ENCODE measurements at regions not wholly inside any gene's neighbourhood (a gene's known extent, or its start where the extent isn't known, plus 50 kb on each side); places are given as distances from the start of the nearest gene placed in this dataset.

DNA sequence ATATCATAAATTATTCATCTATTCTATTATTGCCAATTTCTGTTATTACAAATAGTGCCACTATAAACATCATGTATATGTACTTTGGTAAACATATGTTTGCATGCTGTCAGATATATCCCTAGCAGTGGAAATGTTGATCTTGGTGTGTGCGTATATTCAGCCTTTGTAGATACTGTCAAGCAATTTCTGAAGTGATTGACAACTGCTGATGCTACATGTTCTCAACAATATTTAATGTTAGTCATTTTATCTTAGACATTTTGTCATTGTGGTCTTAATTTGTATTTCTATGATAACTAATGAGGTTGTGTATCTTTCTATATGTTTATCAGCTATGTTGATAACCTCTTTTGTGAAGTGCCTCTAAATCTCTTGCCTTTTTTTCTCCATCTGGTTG is 186.5 kb upstream of the NRG3 start:
- TF ChIP-seq NFIC (IDR thresholded peaks at IDR 0.05) = no peak
- TF ChIP-seq EP300 (IDR thresholded peaks at IDR 0.05; ENCODE audit: borderline replicate concordance) = no peak
- no peak for TF ChIP-seq FOXM1 (IDR thresholded peaks at IDR 0.05; ENCODE audit: borderline replicate concordance, low read depth)
- no peak for TF ChIP-seq TEAD4 (IDR thresholded peaks at IDR 0.05)
- no peak for TF ChIP-seq ZBTB7A (IDR thresholded peaks at IDR 0.05; ENCODE audit: low read depth)
- TF ChIP-seq EGR1 (IDR thresholded peaks at IDR 0.05) = no peak
- TF ChIP-seq TCF12 (IDR thresholded peaks at IDR 0.05; ENCODE audit: low read depth) = no peak
- no peak for TF ChIP-seq RAD21 (IDR thresholded peaks at IDR 0.05; ENCODE audit: low read depth)
- TF ChIP-seq, protein P1, sequence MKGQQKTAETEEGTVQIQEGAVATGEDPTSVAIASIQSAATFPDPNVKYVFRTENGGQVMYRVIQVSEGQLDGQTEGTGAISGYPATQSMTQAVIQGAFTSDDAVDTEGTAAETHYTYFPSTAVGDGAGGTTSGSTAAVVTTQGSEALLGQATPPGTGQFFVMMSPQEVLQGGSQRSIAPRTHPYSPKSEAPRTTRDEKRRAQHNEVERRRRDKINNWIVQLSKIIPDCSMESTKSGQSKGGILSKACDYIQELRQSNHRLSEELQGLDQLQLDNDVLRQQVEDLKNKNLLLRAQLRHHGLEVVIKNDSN (IDR thresholded peaks at IDR 0.05) = no peak
- TF ChIP-seq TAF1 (IDR thresholded peaks at IDR 0.05; ENCODE audit: low read depth) = no peak
- TF ChIP-seq CREB1 (IDR thresholded peaks at IDR 0.05; ENCODE audit: low read depth) = no peak
- no peak for TF ChIP-seq YY1 (IDR thresholded peaks at IDR 0.05; ENCODE audit: low read depth)
- TF ChIP-seq, protein P2, sequence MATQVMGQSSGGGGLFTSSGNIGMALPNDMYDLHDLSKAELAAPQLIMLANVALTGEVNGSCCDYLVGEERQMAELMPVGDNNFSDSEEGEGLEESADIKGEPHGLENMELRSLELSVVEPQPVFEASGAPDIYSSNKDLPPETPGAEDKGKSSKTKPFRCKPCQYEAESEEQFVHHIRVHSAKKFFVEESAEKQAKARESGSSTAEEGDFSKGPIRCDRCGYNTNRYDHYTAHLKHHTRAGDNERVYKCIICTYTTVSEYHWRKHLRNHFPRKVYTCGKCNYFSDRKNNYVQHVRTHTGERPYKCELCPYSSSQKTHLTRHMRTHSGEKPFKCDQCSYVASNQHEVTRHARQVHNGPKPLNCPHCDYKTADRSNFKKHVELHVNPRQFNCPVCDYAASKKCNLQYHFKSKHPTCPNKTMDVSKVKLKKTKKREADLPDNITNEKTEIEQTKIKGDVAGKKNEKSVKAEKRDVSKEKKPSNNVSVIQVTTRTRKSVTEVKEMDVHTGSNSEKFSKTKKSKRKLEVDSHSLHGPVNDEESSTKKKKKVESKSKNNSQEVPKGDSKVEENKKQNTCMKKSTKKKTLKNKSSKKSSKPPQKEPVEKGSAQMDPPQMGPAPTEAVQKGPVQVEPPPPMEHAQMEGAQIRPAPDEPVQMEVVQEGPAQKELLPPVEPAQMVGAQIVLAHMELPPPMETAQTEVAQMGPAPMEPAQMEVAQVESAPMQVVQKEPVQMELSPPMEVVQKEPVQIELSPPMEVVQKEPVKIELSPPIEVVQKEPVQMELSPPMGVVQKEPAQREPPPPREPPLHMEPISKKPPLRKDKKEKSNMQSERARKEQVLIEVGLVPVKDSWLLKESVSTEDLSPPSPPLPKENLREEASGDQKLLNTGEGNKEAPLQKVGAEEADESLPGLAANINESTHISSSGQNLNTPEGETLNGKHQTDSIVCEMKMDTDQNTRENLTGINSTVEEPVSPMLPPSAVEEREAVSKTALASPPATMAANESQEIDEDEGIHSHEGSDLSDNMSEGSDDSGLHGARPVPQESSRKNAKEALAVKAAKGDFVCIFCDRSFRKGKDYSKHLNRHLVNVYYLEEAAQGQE (IDR thresholded peaks at IDR 0.05; ENCODE audit: low read depth) = no peak
- TF ChIP-seq, protein P3, sequence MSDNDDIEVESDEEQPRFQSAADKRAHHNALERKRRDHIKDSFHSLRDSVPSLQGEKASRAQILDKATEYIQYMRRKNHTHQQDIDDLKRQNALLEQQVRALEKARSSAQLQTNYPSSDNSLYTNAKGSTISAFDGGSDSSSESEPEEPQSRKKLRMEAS (IDR thresholded peaks at IDR 0.05) = no peak
- TF ChIP-seq CEBPB (IDR thresholded peaks at IDR 0.05) = no peak

DNA sequence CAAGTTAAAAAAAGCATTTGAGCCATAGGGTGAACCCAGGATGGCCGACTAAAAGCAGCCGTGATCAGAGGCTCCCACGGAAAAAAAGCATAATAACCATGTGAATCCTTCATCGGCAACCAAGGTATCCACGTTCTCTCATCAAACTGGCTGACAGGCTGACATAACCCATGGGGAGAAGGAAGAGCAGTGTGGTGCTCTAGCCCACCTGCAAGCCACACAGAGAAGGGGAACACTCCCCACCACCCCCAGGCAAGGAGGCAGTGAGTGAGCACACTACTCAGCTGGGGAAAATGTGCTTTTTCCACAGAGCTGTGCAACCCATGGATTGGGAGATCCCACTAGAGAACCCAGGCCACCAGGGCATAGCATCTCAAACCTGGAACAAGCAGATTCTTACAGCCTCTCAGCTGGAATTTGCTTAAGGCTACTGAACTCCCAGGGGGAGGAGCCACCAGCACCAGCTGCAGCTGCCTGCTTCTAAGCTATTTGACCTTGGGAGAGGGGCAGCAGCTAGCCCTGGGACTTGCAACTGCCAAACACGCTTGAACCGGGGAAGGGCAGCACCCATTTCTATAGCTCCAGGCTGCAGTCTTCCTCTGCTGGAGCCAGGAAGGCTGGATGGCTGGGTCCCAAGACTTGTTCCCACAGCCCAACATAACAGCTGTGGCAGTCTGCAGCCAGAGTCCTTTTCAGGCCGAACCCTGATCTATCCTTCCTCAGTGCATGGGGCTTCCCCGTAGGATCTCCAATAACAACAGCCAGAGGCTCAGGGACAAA is 178.2 kb upstream of the NRG3 start:
- no peak for TF ChIP-seq TEAD4 (IDR thresholded peaks at IDR 0.05)

DNA sequence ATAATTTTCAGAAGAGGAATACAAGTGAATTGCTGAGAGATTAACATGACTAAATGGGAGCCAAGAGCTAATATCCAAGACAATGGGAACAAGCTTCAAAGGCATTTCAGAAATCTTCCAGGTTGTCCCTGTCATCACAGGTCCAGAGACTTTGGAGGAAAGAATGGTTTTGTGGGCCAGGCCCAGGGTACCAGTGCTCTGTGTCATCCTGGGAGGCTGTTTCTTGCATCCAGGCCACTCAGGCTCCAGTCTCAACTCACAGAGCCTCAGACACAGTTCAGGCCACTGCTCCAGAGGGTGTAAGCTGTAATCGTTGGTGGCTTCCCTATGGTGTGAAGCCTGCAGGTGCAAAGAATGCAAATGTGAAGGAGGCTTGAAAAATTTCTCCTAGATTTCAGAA is 170.4 kb upstream of the NRG3 start:
- TF ChIP-seq, protein P3 (IDR thresholded peaks at IDR 0.05) = no peak

DNA sequence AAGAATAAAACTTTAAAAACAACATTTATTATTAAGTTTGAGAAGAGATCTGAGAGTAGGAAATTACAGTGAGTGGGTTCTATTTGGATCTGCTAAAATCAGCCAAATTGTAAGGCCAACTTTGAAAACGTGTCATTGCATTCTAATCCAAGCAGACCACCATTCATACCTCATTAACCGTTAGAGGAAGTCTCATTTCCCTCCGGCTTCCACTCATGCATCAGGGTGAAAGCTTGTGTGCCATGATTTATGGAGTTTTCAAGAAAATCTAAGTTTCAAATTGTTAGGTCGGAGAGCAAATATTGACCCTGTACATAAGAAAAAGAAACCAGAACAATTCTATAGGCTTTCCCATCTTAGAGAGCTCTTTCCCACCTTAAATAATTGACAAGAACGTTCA is 166.6 kb upstream of the NRG3 start:
- TF ChIP-seq YY1 (IDR thresholded peaks at IDR 0.05; ENCODE audit: low read depth) (no peak), CEBPB (IDR thresholded peaks at IDR 0.05) (no peak), TAF1 (IDR thresholded peaks at IDR 0.05; ENCODE audit: low read depth) (no peak), EGR1 (IDR thresholded peaks at IDR 0.05) (no peak), ZBTB7A (IDR thresholded peaks at IDR 0.05; ENCODE audit: low read depth) (no peak)

DNA sequence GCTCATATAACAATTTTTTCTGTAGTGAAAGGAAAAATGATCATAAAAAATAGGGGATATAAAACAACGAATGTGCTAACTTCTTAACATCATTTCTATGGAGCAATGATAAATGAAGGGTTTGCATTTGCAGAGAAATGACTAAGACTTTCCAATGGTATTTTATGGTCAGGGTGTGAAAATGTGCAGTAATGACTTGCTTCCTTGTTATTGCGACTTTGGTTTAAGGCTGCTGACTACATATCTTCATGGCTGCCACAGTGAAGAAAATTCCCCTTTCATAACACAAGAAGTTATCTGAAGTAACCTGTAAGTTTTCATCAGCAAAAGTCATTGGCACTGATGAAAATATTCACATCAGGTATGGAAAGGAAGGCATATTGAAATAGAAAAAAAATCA is 166.1 kb upstream of the NRG3 start:
- TF ChIP-seq EP300 (IDR thresholded peaks at IDR 0.05; ENCODE audit: borderline replicate concordance) = no peak
- TF ChIP-seq TAF1 (IDR thresholded peaks at IDR 0.05; ENCODE audit: low read depth) = no peak
- no peak for TF ChIP-seq YY1 (IDR thresholded peaks at IDR 0.05; ENCODE audit: low read depth)
- TF ChIP-seq ZBTB7A (IDR thresholded peaks at IDR 0.05; ENCODE audit: low read depth) = no peak
- no peak for TF ChIP-seq RAD21 (IDR thresholded peaks at IDR 0.05; ENCODE audit: low read depth)
- no peak for TF ChIP-seq TCF12 (IDR thresholded peaks at IDR 0.05; ENCODE audit: low read depth)
- TF ChIP-seq EGR1 (IDR thresholded peaks at IDR 0.05) = no peak
- TF ChIP-seq, protein P1 (IDR thresholded peaks at IDR 0.05) = no peak
- TF ChIP-seq TEAD4 (IDR thresholded peaks at IDR 0.05) = no peak
- TF ChIP-seq, protein P2 (IDR thresholded peaks at IDR 0.05; ENCODE audit: low read depth) = no peak
- TF ChIP-seq FOXM1 (IDR thresholded peaks at IDR 0.05; ENCODE audit: borderline replicate concordance, low read depth) = no peak
- TF ChIP-seq NFIC (IDR thresholded peaks at IDR 0.05) = no peak
- no peak for TF ChIP-seq CEBPB (IDR thresholded peaks at IDR 0.05)
- TF ChIP-seq CREB1 (IDR thresholded peaks at IDR 0.05; ENCODE audit: low read depth) = no peak
- TF ChIP-seq, protein P3 (IDR thresholded peaks at IDR 0.05) = no peak

DNA sequence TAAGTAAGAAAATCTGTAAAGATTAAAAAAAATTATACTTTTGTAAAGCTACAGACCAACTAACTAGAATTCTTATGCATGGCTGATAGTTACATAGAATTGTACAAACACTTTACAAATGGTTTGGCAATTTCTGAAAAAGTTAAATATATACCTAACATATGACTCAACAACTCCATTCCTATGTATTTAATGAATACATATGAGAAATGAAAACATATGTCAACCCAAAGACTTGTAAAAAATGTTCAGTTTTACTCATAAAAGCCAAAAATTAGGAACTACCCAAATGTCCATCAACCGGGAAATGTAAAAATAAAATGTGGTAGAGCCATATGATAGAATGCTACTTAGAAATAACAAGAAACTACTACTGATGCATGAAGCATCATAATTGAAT is 152.6 kb upstream of the NRG3 start:
- TF ChIP-seq FOXM1 (IDR thresholded peaks at IDR 0.05; ENCODE audit: borderline replicate concordance, low read depth) (no peak), EGR1 (IDR thresholded peaks at IDR 0.05) (no peak), EP300 (IDR thresholded peaks at IDR 0.05; ENCODE audit: borderline replicate concordance) (no peak), TAF1 (IDR thresholded peaks at IDR 0.05; ENCODE audit: low read depth) (no peak), CREB1 (IDR thresholded peaks at IDR 0.05; ENCODE audit: low read depth) (no peak), CEBPB (IDR thresholded peaks at IDR 0.05) (no peak), RAD21 (IDR thresholded peaks at IDR 0.05; ENCODE audit: low read depth) (no peak), YY1 (IDR thresholded peaks at IDR 0.05; ENCODE audit: low read depth) (no peak), NFIC (IDR thresholded peaks at IDR 0.05) (no peak), TEAD4 (IDR thresholded peaks at IDR 0.05) (no peak)
- TF ChIP-seq, protein P1 (IDR thresholded peaks at IDR 0.05) = no peak
- TF ChIP-seq, protein P3 (IDR thresholded peaks at IDR 0.05) = no peak

Data from Ishikawa (cell line).